GM23338 (cell line): ENCODE measurements at regions not wholly inside any gene's neighbourhood (a gene's known extent, or its start where the extent isn't known, plus 50 kb on each side); places are given as distances from the start of the nearest gene placed in this dataset.

ENCODE experiments used
- ATAC-seq: fragments of 200-7000 bp; cut with Tn5 transposase; 3 replicates; pipeline ENCODE4 v1.9.1; 2020
- DNase-seq: peaks from one replicate; pipeline ENCODE4 v3.0.0-alpha.2; 2015; ENCODE audit warnings: low spot score
- H2AFZ ChIP-seq: fragments of 200-600 bp; sonication (generic); 2 replicates; pipeline ENCODE4 v1.8.0; 2016; ENCODE audit warnings: antibody characterized with exemption, mild to moderate bottlenecking, moderate library complexity
- H3F3A ChIP-seq: fragments of 200-600 bp; sonication (generic); replicated peaks from 2 replicates; pipeline ENCODE4 v1.8.0; 2017; ENCODE audit warnings: antibody characterized with exemption, mixed run types, low read depth
- H3K27ac ChIP-seq: fragments of 200-600 bp; sonication (generic); 2 replicates; pipeline ENCODE4 v1.6.1; 2016; ENCODE audit warnings: low read depth
- H3K27me3 ChIP-seq: fragments of 200-600 bp; sonication (generic); 2 replicates; pipeline ENCODE4 v1.8.0; 2016; ENCODE audit warnings: mild to moderate bottlenecking, mixed run types, moderate library complexity; ENCODE audit not compliant: insufficient read depth
- H3K36me3 ChIP-seq: fragments of 200-600 bp; sonication (generic); 2 replicates; pipeline ENCODE4 v1.8.0; 2016; ENCODE audit warnings: mild to moderate bottlenecking; ENCODE audit not compliant: insufficient read depth
- H3K4me1 ChIP-seq: fragments of 200-600 bp; sonication (generic); 2 replicates; pipeline ENCODE4 v1.8.0; 2016; ENCODE audit warnings: mild to moderate bottlenecking, moderate library complexity; ENCODE audit not compliant: insufficient read depth
- H3K4me2 ChIP-seq: fragments of 200-600 bp; sonication (generic); 2 replicates; pipeline ENCODE4 v1.7.1; 2017; ENCODE audit warnings: mixed run types
- H3K4me3 ChIP-seq: fragments of 200-600 bp; sonication (generic); 2 replicates; pipeline ENCODE4 v1.6.1; 2016; ENCODE audit warnings: mixed run types
- H3K79me2 ChIP-seq: fragments of 200-600 bp; sonication (generic); replicated peaks from 2 replicates; pipeline ENCODE4 v1.8.0; 2017; ENCODE audit warnings: mild to moderate bottlenecking; ENCODE audit not compliant: insufficient read depth
- H3K9me2 ChIP-seq: fragments of 200-600 bp; sonication (generic); 2 replicates; pipeline ENCODE4 v1.8.0; 2017; ENCODE audit not compliant: insufficient read depth
- H4K20me1 ChIP-seq: fragments of 200-600 bp; sonication (generic); replicated peaks from 2 replicates; pipeline ENCODE4 v1.8.0; 2017; ENCODE audit warnings: mild to moderate bottlenecking; ENCODE audit not compliant: insufficient read depth
- H3K27ac Mint-ChIP-seq: 2 replicates; pipeline ENCODE4 v1.8.0; 2020; ENCODE audit warnings: inconsistent platforms, mild to moderate bottlenecking, moderate library complexity, mixed read lengths
- H3K27me3 Mint-ChIP-seq: 3 replicates; pipeline ENCODE4 v1.8.0; 2022; ENCODE audit warnings: low read depth, mild to moderate bottlenecking, moderate library complexity, mixed read lengths, inconsistent platforms; ENCODE audit not compliant: insufficient read depth, poor library complexity
- H3K36me3 Mint-ChIP-seq: 3 replicates; pipeline ENCODE4 v1.8.0; 2021; ENCODE audit warnings: low read depth, mild to moderate bottlenecking, inconsistent platforms, moderate library complexity, mixed read lengths
- H3K4me1 Mint-ChIP-seq: 3 replicates; pipeline ENCODE4 v1.8.0; 2020; ENCODE audit warnings: mild to moderate bottlenecking, inconsistent platforms, mixed read lengths
- H3K4me3 Mint-ChIP-seq: 3 replicates; pipeline ENCODE4 v1.8.0; 2021; ENCODE audit warnings: moderate library complexity, mild to moderate bottlenecking, inconsistent platforms, mixed read lengths
- H3K9me3 Mint-ChIP-seq: 3 replicates; pipeline ENCODE4 v1.8.0; 2020; ENCODE audit warnings: moderate library complexity, mild to moderate bottlenecking, inconsistent platforms, mixed read lengths
- EZH2 ChIP-seq: fragments of 200-600 bp; sonication (generic); IDR thresholded peaks from one replicate; pipeline ENCODE4 v1.8.0; 2017; ENCODE audit warnings: antibody characterized with exemption, mild to moderate bottlenecking, low read depth; ENCODE audit not compliant: unreplicated experiment
- EZH2phosphoT487 ChIP-seq: fragments of 200-600 bp; sonication (generic); IDR thresholded peaks from one replicate; pipeline ENCODE4 v1.8.1; 2018; ENCODE audit warnings: antibody characterized with exemption; ENCODE audit not compliant: unreplicated experiment
- JUNB ChIP-seq: IDR thresholded peaks from one replicate; pipeline ENCODE4 v1.6.1; 2016; ENCODE audit warnings: antibody characterized with exemption; ENCODE audit not compliant: unreplicated experiment
- STAT1 ChIP-seq: IDR thresholded peaks from one replicate; pipeline ENCODE4 v1.6.1; 2016; ENCODE audit warnings: antibody characterized with exemption; ENCODE audit not compliant: unreplicated experiment
- ZNF114 ChIP-seq: fragments of 250-450 bp; sonication (Bioruptor Pico); IDR thresholded peaks from 2 replicates; pipeline ENCODE4 v1.5.0; 2020; ENCODE audit warnings: mild to moderate bottlenecking, moderate library complexity
- TF ChIP-seq, protein P1 (sequence below): IDR thresholded peaks from one replicate; pipeline ENCODE4 v1.6.1; 2018; ENCODE audit warnings: antibody characterized with exemption; ENCODE audit not compliant: unreplicated experiment
- TF ChIP-seq, protein P2 (sequence below), 2 experiments: fragments of 200-600 bp in 1 of 2; sonication (generic) in 1 of 2; conservative IDR thresholded peaks; 2 replicates each; pipeline versions ENCODE4 v1.5.1 to v1.6.1; 2016 to 2017; ENCODE audit warnings: antibody characterized with exemption in 2 of 2, low read depth in 2 of 2, mild to moderate bottlenecking in 2 of 2, moderate library complexity in 1 of 2
- TF ChIP-seq, protein P3 (sequence below): IDR thresholded peaks from 2 replicates; pipeline ENCODE4 v1.6.1; 2016; ENCODE audit warnings: antibody characterized with exemption

DNA sequence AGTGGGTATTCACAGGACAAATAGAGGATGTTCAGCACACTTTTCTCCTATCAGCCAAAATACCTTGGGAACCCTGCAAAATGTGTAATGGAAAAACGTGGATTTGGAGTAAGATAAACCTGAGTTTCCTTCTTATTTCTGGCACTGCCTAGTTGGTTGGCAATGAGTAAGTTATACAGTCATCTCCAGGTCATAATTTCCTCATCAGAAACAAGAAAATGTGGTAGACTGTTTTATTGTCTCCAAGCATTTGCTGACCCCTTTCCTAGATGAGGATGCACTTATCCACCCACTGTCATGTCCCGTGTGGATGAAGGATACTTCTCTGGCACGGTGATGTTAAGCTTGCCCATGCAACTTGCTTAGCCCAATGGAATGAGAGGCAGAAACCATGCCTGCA, 458.0 kb downstream of the KIF2B start (continued):
- TF ChIP-seq, protein P1, sequence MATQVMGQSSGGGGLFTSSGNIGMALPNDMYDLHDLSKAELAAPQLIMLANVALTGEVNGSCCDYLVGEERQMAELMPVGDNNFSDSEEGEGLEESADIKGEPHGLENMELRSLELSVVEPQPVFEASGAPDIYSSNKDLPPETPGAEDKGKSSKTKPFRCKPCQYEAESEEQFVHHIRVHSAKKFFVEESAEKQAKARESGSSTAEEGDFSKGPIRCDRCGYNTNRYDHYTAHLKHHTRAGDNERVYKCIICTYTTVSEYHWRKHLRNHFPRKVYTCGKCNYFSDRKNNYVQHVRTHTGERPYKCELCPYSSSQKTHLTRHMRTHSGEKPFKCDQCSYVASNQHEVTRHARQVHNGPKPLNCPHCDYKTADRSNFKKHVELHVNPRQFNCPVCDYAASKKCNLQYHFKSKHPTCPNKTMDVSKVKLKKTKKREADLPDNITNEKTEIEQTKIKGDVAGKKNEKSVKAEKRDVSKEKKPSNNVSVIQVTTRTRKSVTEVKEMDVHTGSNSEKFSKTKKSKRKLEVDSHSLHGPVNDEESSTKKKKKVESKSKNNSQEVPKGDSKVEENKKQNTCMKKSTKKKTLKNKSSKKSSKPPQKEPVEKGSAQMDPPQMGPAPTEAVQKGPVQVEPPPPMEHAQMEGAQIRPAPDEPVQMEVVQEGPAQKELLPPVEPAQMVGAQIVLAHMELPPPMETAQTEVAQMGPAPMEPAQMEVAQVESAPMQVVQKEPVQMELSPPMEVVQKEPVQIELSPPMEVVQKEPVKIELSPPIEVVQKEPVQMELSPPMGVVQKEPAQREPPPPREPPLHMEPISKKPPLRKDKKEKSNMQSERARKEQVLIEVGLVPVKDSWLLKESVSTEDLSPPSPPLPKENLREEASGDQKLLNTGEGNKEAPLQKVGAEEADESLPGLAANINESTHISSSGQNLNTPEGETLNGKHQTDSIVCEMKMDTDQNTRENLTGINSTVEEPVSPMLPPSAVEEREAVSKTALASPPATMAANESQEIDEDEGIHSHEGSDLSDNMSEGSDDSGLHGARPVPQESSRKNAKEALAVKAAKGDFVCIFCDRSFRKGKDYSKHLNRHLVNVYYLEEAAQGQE: no peak
- no peak for TF ChIP-seq JUNB
- TF ChIP-seq EZH2phosphoT487: no peak
- TF ChIP-seq ZNF114 (CRISPR knock-in tag): no peak
- no peak for TF ChIP-seq STAT1
- TF ChIP-seq, protein P2, sequence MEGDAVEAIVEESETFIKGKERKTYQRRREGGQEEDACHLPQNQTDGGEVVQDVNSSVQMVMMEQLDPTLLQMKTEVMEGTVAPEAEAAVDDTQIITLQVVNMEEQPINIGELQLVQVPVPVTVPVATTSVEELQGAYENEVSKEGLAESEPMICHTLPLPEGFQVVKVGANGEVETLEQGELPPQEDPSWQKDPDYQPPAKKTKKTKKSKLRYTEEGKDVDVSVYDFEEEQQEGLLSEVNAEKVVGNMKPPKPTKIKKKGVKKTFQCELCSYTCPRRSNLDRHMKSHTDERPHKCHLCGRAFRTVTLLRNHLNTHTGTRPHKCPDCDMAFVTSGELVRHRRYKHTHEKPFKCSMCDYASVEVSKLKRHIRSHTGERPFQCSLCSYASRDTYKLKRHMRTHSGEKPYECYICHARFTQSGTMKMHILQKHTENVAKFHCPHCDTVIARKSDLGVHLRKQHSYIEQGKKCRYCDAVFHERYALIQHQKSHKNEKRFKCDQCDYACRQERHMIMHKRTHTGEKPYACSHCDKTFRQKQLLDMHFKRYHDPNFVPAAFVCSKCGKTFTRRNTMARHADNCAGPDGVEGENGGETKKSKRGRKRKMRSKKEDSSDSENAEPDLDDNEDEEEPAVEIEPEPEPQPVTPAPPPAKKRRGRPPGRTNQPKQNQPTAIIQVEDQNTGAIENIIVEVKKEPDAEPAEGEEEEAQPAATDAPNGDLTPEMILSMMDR (conservative IDR thresholded peaks at IDR 0.05; ENCODE audit: low read depth in 2 of 2): no peak
- TF ChIP-seq, protein P3, sequence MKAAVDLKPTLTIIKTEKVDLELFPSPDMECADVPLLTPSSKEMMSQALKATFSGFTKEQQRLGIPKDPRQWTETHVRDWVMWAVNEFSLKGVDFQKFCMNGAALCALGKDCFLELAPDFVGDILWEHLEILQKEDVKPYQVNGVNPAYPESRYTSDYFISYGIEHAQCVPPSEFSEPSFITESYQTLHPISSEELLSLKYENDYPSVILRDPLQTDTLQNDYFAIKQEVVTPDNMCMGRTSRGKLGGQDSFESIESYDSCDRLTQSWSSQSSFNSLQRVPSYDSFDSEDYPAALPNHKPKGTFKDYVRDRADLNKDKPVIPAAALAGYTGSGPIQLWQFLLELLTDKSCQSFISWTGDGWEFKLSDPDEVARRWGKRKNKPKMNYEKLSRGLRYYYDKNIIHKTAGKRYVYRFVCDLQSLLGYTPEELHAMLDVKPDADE: no peak
- no peak for TF ChIP-seq EZH2

DNA sequence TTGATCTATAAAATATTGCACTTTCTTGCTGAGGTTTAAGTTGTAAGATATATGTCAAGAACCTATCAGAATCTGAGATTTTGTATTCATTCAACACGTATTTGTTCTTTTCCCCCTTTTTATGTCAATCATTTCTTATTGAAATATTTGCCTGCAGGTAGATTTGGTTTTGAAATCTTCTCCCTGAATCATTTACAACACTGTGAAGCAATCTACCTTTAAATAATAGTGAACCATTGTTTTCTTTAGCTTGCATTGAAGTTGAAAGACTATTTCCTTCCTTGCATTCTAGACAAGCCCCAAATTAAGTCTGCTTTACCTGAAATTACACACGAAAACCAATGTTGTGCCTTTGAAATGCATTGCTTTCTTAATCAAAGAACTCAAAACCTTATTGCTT, 460.2 kb downstream of the KIF2B start:
- no peak for TF ChIP-seq ZNF114 (CRISPR knock-in tag)
- ATAC-seq: no peak
- Mint-ChIP-seq H3K4me1 (peaks cover 8% of the 10 kb centered on the region), H3K4me3 (no peak overlapping the region), H3K9me3 (peaks cover 25% of the 10 kb centered on the region), H3K27me3 (no peaks in the 10 kb centered on the region), H3K36me3 (peaks cover 27% of the 10 kb centered on the region), H3K27ac (no peak overlapping the region; the same call in 1 of the 2 replicates)
- H3K36me3 ChIP-seq: peaks cover 13% of the 10 kb centered on the region; the same call in 1 of the 2 replicates
- H3K27ac ChIP-seq: no peak overlapping the region
- H3K4me2 ChIP-seq: no peak overlapping the region
- peaks cover 5% of the 10 kb centered on the region; the same call in 1 of the 2 replicates for H3K4me1 ChIP-seq
- no peaks in the 10 kb centered on the region for H4K20me1 ChIP-seq
- 0 out of 2 replicates have a peak, but pooled peaks cover 9% of the 10 kb centered on the region for H3K9me2 ChIP-seq
- no peaks in the 10 kb centered on the region for H3K79me2 ChIP-seq
- H2AFZ ChIP-seq: no peak overlapping the region
- no peak overlapping the region for H3K4me3 ChIP-seq
- no peaks in the 10 kb centered on the region for H3K27me3 ChIP-seq
- no peaks in the 10 kb centered on the region for H3F3A ChIP-seq
- DNase-seq: no peak
